Neural progenitor cell (in vitro differentiated cells): ENCODE measurements at regions not wholly inside any gene's neighbourhood (a gene's known extent, or its start where the extent isn't known, plus 50 kb on each side); places are given as distances from the start of the nearest gene placed in this dataset.

Experiments used
- CTCF ChIP-seq: fragments of 200-600 bp; sonication (generic); IDR thresholded peaks from 2 replicates; pipeline ENCODE4 v1.5.1; 2017; ENCODE audit warnings: antibody characterized with exemption, mild to moderate bottlenecking
- EZH2 ChIP-seq: fragments of 200-600 bp; sonication (generic); IDR thresholded peaks from 2 replicates; pipeline ENCODE4 v1.6.1; 2017; ENCODE audit warnings: antibody characterized with exemption, mild to moderate bottlenecking, moderate library complexity
- EZH2phosphoT487 ChIP-seq: fragments of 200-600 bp; sonication (generic); IDR thresholded peaks from 2 replicates; pipeline ENCODE4 v1.6.1; 2017; ENCODE audit warnings: antibody characterized with exemption

- TF ChIP-seq CTCF: no peak
- TF ChIP-seq EZH2: no peak
- no peak for TF ChIP-seq EZH2phosphoT487
Observed at GRCh38 chr10:36425131-36425797, 700.1 kb upstream of the ANKRD30A start.
